Mesothelial cell of epicardium (in vitro differentiated cells): ENCODE measurements at regions not wholly inside any gene's neighbourhood (a gene's known extent, or its start where the extent isn't known, plus 50 kb on each side); places are given as distances from the start of the nearest gene placed in this dataset.
"Not testable (repeated sequence)": the region's sequence is repeated elsewhere in the genome, so short reads cannot be mapped to it uniquely, and the experiment has no call there.

Source experiments
- DNase-seq, 2 experiments: peaks; one replicate each; pipeline ENCODE4 v3.0.0; 2021; ENCODE audit warnings: low spot score in 2 of 2; ENCODE audit not compliant: unreplicated experiment in 2 of 2
- H3K27ac Mint-ChIP-seq: 2 replicates; pipeline ENCODE4 v1.8.0; 2021; ENCODE audit warnings: mixed read lengths
- H3K27me3 Mint-ChIP-seq: 2 replicates; pipeline ENCODE4 v1.8.0; 2021; ENCODE audit warnings: low read depth, mixed read lengths
- H3K36me3 Mint-ChIP-seq: 2 replicates; pipeline ENCODE4 v1.8.0; 2021; ENCODE audit warnings: mixed read lengths
- H3K4me1 Mint-ChIP-seq: 2 replicates; pipeline ENCODE4 v1.8.0; 2021; ENCODE audit warnings: mixed read lengths
- H3K4me3 Mint-ChIP-seq: 2 replicates; pipeline ENCODE4 v1.8.0; 2021; ENCODE audit warnings: mild to moderate bottlenecking, moderate library complexity, mixed read lengths
- H3K9me3 Mint-ChIP-seq: 2 replicates; pipeline ENCODE4 v1.8.0; 2021; ENCODE audit warnings: mixed read lengths

DNA sequence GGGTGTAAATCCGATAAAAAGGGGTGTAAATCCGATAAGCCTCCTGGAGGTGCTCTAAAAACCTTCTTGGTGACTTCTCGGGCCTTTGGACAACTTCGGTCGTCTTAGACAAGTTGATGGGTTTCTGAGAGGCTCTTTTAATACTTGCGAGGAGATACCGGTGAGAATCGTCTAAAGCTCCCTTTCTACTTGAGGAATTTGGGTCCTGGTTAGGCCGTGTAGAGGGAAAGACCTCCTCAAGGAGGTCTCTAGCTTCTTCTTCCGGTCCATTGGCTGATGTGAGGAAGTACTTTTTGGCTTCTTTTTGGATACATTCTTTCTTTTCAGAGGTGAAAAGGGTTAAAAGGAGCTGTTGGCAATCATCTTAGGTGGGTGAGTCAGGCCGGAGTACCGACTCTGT lies 128.5 kb downstream of the ART5 start:
- DNase-seq, H3K9me3 Mint-ChIP-seq, H3K4me3 Mint-ChIP-seq, H3K36me3 Mint-ChIP-seq, H3K27ac Mint-ChIP-seq: not testable (repeated sequence)
- H3K27me3 Mint-ChIP-seq: peaks cover 17% of the 10 kb centered on the region
- peaks cover 56% of the 10 kb centered on the region for H3K4me1 Mint-ChIP-seq

DNA sequence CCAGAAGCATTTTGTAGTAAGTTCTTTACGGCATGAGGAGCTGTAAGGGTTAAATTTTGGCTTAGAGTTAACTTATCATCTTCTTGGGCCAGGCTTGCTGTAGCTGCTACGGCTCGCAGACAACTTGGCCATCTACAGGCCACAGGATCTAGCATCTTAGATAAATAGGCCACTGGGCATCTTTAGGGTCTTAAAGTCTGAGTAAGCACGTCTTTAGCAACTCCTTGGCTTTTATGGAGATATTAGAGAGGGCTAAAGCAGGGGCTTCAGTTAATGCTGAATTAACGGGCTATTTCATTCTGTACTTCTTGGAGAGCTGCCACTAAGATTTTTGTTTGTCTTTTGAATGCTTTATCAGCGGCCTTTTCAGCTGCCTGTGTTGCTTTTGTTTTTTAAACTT lies 129.0 kb downstream of the ART5 start:
- DNase-seq: not testable (repeated sequence)

DNA sequence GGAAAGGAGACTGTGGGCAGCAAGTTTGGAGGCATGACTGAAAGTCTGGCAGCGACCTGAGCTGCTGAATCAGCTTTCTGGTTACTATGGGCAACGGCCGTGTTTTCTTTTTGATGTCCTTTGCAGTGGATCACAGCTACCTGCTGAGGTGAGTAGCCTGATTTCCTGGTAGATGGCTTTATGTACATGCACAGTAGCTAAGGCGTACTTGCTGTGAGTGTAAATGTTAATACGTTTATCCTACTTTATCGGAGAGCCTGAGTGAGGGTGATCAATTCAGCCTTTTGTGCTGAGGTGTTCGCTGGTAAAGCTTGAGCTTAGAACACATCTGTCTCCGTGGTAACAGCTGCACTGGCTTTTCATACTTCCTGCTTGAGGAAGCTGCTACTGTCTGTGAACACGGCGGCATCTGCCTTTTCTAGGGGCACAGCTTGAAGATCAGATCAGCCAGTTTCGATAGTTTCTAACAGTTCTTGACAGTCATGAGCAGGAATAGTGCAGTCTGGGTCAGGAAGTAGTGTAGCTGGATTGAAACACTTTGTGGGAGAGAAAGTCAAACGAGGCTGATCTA lies 129.6 kb downstream of the ART5 start:
- H3K4me3 Mint-ChIP-seq, DNase-seq, H3K36me3 Mint-ChIP-seq, H3K9me3 Mint-ChIP-seq: not testable (repeated sequence)
- peaks cover 56% of the 10 kb centered on the region for H3K4me1 Mint-ChIP-seq
- H3K27me3 Mint-ChIP-seq: peaks cover 17% of the 10 kb centered on the region
- H3K27ac Mint-ChIP-seq: peak overlapping the region; percentile 2

More for the DNA sequence above, 129.0 kb downstream of the ART5 start:
- H3K4me3 Mint-ChIP-seq: peak overlapping the region; percentile 34
- peak overlapping the region; percentile 2 for H3K27ac Mint-ChIP-seq
- not testable (repeated sequence) for H3K36me3 Mint-ChIP-seq, H3K9me3 Mint-ChIP-seq
- peaks cover 56% of the 10 kb centered on the region for H3K4me1 Mint-ChIP-seq
- H3K27me3 Mint-ChIP-seq: peaks cover 17% of the 10 kb centered on the region

DNA sequence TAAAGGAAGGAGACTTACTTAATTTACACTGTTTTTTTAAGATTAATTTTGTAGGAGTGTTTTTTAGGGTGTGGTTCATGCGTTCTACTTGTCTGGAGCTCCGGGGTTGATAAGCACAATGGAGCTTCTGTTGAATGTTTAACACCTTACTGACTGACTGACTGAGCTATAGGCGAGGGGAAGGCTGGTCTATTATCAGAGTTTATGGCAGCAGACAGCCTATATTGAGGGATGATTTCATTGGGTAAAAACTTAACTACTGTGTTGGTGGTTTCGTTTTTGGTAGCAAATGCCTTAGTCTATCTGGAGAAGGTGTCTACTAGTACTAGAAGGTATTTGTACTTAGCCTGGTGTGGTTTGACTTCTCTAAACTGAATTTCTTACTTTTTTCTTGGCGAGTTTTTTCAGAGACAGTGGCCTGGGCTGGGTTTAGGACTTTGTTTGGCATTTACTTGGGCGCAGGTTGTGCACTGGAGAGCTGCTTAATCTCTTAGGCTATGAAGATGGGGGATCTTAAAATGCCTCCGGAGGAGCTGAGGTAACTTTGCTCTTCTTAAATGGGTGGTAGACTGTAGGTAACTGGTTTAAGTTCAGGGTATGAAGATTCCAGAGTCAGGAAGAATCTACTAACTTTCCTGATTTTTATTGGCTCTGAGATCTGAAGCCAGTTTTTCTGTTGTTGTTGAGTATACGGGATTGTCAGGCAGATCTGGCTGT lies 130.2 kb downstream of the ART5 start:
- not testable (repeated sequence) for H3K36me3 Mint-ChIP-seq, H3K4me3 Mint-ChIP-seq, H3K9me3 Mint-ChIP-seq, DNase-seq
- peak overlapping the region; percentile 47 for H3K27ac Mint-ChIP-seq
- H3K27me3 Mint-ChIP-seq: peaks cover 18% of the 10 kb centered on the region
- peaks cover 53% of the 10 kb centered on the region for H3K4me1 Mint-ChIP-seq

DNA sequence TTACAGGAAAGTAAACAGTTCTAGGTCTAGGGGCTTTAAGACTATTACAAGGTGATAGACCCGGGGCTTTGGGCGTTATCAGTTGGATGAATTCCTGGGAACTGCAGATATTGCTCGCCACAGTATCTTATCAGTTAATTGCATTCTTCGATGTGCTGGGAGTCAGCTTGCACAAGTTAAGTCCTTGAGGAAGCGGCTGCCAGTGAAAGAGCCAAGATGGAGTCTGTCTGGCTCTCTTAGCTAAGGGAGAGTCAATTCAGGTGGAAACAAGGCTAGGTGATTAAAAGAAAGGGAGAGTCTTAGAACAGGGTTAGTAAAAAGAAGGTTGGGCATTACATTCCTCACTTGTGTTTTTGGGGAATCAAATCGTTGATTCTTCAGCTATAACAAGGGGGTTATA lies 130.6 kb upstream of the ZNF195 start:
- peaks cover 41% of the 10 kb centered on the region for H3K4me1 Mint-ChIP-seq
- peaks cover 11% of the 10 kb centered on the region for H3K27me3 Mint-ChIP-seq
- H3K27ac Mint-ChIP-seq: peak overlapping the region; percentile 41
- DNase-seq, H3K4me3 Mint-ChIP-seq, H3K9me3 Mint-ChIP-seq, H3K36me3 Mint-ChIP-seq: not testable (repeated sequence)

DNA sequence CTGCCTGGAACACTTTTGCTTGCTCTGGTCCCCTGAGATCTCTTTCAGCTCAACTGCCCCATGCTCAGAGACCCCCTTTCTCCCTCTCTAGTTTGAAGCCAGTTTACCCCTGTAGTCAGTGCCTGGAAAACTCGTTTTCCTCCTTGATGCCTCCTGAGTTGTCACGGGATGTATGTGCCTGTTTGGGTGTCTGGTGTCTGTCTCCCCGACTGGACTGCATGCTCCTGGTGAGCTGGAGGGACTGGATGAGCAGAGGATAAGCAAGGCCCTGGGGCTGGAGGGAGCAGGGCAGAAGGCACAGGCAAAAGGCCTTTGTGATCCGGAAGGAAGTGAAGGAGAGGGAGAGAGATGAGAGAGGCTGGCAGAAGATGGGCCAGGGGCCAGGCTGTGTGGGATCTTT lies 120.3 kb upstream of the ZNF195 start:
- H3K9me3 Mint-ChIP-seq, H3K4me3 Mint-ChIP-seq, DNase-seq, H3K36me3 Mint-ChIP-seq, H3K27me3 Mint-ChIP-seq, H3K27ac Mint-ChIP-seq, H3K4me1 Mint-ChIP-seq: not testable (repeated sequence)

DNA sequence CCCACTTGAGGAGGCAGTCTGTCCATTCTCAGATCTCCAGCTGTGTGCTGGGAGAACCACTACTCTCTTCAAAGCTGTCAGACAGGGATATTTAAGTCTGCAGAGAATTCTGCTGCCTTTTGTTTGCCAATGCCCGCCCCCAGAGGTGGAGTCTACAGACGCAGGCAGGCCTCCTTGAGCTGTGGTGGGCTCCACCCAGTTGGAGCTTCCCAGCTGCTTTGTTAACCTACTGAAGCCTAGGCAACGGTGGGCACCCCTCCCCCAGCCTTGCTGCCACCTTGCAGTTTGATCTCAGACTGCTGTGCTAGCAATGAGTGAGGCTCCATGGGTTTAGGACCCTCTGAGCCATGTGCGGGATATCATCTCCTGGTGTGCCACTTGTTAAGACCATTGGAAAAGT lies 119.4 kb upstream of the ZNF195 start:
- not testable (repeated sequence) for H3K9me3 Mint-ChIP-seq, H3K27ac Mint-ChIP-seq, H3K4me3 Mint-ChIP-seq, H3K4me1 Mint-ChIP-seq, H3K27me3 Mint-ChIP-seq, DNase-seq, H3K36me3 Mint-ChIP-seq

DNA sequence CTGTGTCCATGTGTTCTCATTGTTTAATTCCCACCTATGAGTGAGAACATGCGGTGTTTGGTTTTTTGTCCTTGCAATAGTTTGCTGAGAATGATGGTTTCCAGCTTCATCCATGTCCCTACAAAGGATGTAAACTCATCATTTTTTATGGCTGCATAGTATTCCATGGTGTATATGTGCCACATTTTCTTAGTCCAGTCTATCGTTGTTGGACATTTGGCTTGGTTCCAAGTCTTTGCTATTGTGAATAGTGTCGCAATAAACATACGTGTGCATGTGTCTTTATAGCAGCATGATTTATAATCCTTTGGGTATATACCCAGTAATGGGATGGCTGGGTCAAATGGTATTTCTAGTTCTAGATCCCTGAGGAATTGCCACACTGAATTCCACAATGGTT lies 114.2 kb upstream of the ZNF195 start:
- H3K9me3 Mint-ChIP-seq, H3K36me3 Mint-ChIP-seq, H3K27me3 Mint-ChIP-seq, H3K4me3 Mint-ChIP-seq, H3K27ac Mint-ChIP-seq, H3K4me1 Mint-ChIP-seq, DNase-seq: not testable (repeated sequence)

DNA sequence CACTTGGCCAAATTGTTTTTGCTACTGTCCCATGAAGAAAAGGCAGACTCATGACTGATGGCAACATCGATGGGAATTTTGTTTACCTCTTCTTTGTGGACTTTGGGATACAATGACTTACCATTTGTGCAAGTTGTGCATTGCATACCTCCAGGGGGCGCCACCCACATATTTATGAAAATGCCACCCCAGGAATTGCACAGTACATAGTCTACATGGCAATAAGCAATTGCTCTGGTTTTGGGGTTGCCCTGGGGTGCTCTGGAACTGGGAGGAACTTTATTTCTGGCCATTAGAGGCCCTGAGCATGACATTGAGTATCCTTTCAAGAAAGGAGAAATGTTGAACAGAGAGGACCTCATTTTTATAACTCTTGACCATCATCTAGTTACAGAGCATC lies 109.1 kb upstream of the ZNF195 start:
- not testable (repeated sequence) for H3K4me3 Mint-ChIP-seq, H3K36me3 Mint-ChIP-seq, DNase-seq, H3K27ac Mint-ChIP-seq, H3K4me1 Mint-ChIP-seq, H3K9me3 Mint-ChIP-seq
- H3K27me3 Mint-ChIP-seq: peaks cover 14% of the 10 kb centered on the region

DNA sequence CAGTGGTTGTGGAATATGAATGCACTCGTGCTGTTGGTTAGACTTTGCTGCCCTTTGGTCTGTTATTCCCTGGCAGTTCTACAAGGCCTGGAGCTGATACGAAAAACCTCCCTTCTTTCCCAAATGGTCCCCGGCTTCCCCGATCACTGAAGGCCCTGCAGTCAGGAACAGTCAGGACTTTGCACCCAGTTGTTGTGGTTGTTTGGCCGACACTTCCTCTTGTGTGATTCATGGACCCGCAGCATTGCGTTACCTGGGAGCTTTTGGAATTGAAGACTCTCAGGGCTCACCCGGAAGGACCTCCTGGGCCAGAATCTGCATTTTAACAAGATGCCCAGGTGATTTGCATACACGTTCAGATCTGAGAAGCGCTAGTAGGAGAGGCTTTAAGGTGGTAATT lies 106.8 kb upstream of the ZNF195 start:
- H3K9me3 Mint-ChIP-seq, H3K4me3 Mint-ChIP-seq, H3K4me1 Mint-ChIP-seq, DNase-seq, H3K36me3 Mint-ChIP-seq, H3K27ac Mint-ChIP-seq: not testable (repeated sequence)
- peaks cover 12% of the 10 kb centered on the region for H3K27me3 Mint-ChIP-seq

DNA sequence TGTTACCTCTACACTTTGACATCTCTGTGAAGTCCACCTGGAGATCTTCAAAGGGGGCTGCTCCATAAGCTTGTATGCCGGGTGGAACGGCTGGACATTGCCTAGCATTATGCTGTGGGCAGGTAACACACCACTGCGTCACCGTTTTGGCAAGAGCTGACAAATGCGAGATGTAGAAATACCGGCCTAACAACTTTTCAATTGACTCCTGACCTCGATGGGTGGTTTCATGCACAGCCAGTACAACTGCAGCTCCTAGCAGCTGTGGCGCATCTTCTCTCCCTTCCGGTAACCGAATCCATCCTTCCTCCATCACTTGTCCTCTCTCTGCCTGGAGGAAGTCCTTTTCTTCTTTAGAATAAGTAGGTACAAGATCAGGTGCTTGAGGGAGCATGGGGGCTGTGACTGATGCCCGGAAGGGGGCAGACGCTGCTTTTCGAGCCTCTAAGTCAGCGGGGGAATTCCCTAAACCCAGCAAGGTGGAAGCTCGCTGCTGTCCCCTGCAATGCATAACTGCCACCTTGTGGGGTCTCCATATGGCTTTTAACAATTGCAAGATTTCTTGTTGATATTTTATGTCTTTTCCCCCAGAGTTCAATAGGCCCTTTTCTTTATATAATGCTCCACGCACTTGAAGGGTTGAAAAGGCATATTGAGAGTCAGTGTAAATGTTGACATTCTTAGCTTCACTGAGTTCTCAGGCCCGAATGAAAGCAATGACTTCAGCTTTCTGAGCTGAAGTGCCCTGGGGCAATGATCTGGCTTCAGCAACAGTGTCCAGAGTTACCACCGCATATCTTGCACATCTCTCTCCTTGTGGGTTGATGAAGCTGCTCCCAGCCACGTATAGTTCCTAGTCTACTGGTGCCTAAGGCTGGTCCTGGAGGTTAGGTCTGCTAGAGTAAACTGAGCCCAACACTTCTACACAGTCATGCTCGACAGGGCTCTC lies 98.3 kb upstream of the ZNF195 start:
- not testable (repeated sequence) for H3K9me3 Mint-ChIP-seq, H3K36me3 Mint-ChIP-seq
- H3K4me1 Mint-ChIP-seq: peaks cover 21% of the 10 kb centered on the region
- peak in 1 of 2 experiments; percentile 49 for DNase-seq
- H3K4me3 Mint-ChIP-seq: peak overlapping the region; percentile 32
- peak overlapping the region; percentile 93 for H3K27ac Mint-ChIP-seq
- peaks cover 21% of the 10 kb centered on the region for H3K27me3 Mint-ChIP-seq

DNA sequence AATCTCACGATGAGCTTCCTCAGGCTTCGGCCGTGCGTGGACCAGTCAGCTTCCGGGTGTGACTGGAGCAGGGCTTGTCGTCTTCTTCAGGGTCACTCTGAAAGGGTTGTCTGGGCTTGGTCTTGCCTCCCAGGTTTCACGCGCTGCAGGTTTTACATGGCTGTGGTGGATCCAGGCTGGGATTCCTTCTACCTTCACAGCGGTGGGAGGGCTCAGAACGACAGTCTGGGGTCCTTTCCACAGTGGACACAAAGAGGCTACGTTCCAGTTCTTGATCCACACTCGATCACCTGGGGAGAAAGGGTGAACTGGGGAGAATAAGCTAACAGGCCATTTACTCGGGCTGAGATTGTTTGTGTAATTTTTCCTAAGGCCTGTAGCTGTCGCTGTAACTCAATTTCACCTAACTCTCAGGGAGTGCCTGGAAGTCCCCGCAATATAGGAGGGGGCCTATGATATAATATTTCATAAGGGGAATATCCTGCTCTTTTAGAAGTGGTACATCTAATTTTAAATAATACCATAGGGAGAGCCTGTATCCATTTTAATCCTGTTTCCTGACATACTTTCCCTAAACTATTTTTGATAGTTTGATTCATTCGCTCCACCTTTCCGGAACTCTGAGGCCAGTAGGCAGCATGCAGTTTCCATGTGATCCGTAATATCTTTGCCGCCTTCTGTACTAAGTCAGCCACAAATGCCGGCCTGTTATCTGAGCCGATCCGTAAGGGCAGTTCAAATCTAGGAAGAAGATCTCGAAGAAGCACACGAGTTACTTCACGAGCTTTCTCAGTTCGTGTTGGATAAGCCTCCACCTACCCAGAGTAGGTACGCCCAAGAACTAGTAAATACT lies 97.4 kb upstream of the ZNF195 start:
- not testable (repeated sequence) for DNase-seq, H3K36me3 Mint-ChIP-seq, H3K9me3 Mint-ChIP-seq
- Mint-ChIP-seq H3K27ac (peak overlapping the region; percentile 93), H3K4me3 (peak overlapping the region; percentile 32), H3K4me1 (peaks cover 22% of the 10 kb centered on the region), H3K27me3 (peaks cover 25% of the 10 kb centered on the region)

DNA sequence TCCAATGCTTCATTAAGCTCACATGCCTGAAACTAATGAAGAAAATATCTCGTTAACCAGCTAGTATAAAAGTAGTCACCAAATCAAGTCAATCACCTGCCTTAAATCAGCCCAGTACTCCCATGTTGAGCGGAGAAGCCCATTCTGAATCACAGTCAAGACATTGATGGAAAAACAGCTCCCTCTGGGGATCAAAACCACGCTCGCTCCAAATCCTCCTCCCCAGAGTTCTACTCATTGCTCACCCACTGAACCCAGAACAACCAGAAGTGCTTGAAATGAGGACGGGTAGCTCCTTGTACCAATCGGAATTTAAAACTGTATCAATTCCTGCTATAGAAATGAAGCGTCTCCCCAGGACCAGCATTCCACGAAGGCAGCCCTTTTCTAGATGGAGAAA lies 90.0 kb upstream of the ZNF195 start:
- not testable (repeated sequence) for H3K36me3 Mint-ChIP-seq, DNase-seq, H3K27ac Mint-ChIP-seq, H3K4me1 Mint-ChIP-seq, H3K9me3 Mint-ChIP-seq, H3K4me3 Mint-ChIP-seq
- H3K27me3 Mint-ChIP-seq: peaks cover 51% of the 10 kb centered on the region
